ENCODE measurements at regions not wholly inside any gene's neighbourhood (a gene's known extent, or its start where the extent isn't known, plus 50 kb on each side); places are given as distances from the start of the nearest gene placed in this dataset.

DNA sequence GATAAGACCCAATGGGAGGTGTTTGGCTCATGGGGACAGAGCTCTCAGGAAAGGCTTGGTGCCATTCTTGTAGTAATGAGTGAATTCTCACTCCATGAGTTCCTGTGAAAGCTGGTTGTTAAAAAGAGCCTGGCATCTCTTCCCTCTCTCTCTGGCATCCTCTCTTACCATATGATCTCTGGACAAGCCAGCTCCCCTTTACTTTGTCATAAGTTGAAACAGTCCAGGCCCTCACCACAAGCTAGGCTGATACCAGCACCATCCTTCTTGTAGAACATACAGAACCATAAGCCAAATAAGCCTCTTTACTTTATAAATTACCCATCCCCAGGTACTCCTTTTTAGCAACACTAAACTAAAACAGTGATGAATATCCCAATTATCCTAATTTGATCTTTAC lies 166.9 kb upstream of the TMC3 start:
- Histone ChIP-seq H4K20me1 (ENCODE audit: insufficient read depth, low read length, poor library complexity, severe bottlenecking) (no peaks in the 10 kb centered on the region), H3K4me1 (ENCODE audit: insufficient read depth, low read length, poor library complexity, severe bottlenecking) (no peaks in the 10 kb centered on the region), H2AFZ (ENCODE audit: low read length) (no peak overlapping the region), H3K9me2 (replicated peaks; ENCODE audit: low read depth, low read length) (no peaks in the 10 kb centered on the region), H3K36me3 (ENCODE audit: insufficient read depth, low read length) (no peaks in the 10 kb centered on the region), H3K9ac (ENCODE audit: low read depth, low read length, poor library complexity, severe bottlenecking) (no peak overlapping the region), H3K27me3 (ENCODE audit: insufficient read depth, low read length, poor library complexity, severe bottlenecking) (no peaks in the 10 kb centered on the region), H3K4me2 (ENCODE audit: low read depth, low read length, poor library complexity, severe bottlenecking) (no peak overlapping the region), H3K9me3 (ENCODE audit: insufficient read depth, low read depth, low read length) (no peaks in the 10 kb centered on the region), H3K79me2 (ENCODE audit: insufficient read depth, low read length) (no peaks in the 10 kb centered on the region), H3F3A (ENCODE audit: low read depth) (no peaks in the 10 kb centered on the region), H3K4me3 (ENCODE audit: low read length, poor library complexity, severe bottlenecking) (no peak overlapping the region)
- no peak for TF ChIP-seq EZH2phosphoT487 (IDR thresholded peaks at IDR 0.05; ENCODE audit: borderline replicate concordance)
- TF ChIP-seq, protein P1, sequence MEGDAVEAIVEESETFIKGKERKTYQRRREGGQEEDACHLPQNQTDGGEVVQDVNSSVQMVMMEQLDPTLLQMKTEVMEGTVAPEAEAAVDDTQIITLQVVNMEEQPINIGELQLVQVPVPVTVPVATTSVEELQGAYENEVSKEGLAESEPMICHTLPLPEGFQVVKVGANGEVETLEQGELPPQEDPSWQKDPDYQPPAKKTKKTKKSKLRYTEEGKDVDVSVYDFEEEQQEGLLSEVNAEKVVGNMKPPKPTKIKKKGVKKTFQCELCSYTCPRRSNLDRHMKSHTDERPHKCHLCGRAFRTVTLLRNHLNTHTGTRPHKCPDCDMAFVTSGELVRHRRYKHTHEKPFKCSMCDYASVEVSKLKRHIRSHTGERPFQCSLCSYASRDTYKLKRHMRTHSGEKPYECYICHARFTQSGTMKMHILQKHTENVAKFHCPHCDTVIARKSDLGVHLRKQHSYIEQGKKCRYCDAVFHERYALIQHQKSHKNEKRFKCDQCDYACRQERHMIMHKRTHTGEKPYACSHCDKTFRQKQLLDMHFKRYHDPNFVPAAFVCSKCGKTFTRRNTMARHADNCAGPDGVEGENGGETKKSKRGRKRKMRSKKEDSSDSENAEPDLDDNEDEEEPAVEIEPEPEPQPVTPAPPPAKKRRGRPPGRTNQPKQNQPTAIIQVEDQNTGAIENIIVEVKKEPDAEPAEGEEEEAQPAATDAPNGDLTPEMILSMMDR (conservative IDR thresholded peaks at IDR 0.05; ENCODE audit: low read length): no peak

DNA sequence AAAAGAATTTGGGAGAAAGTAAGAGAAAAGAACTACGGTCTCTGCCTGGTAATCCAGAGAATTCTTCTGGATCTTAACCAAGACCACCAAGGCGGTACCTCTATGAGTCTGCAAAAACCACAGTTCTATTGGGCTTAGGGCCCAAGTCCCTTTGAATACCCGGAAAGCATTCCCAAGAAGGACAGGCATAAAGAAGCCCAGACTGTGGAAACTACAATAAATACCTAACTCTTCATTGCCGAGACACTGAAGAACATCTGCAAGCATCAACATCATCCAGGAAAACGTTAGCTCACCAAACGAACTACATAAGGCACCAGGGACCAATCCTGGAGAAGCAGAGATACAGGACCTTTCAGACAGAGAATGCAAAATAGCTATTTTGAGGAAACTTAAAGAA lies 162.3 kb upstream of the TMC3 start:
- Histone ChIP-seq H3K9ac (ENCODE audit: low read depth, low read length, poor library complexity, severe bottlenecking) (no peak overlapping the region), H3K4me1 (ENCODE audit: insufficient read depth, low read length, poor library complexity, severe bottlenecking) (no peaks in the 10 kb centered on the region), H3K9me2 (replicated peaks; ENCODE audit: low read depth, low read length) (no peaks in the 10 kb centered on the region), H3K79me2 (ENCODE audit: insufficient read depth, low read length) (no peaks in the 10 kb centered on the region), H3K4me2 (ENCODE audit: low read depth, low read length, poor library complexity, severe bottlenecking) (no peak overlapping the region), H4K20me1 (ENCODE audit: insufficient read depth, low read length, poor library complexity, severe bottlenecking) (no peaks in the 10 kb centered on the region), H3K27me3 (ENCODE audit: insufficient read depth, low read length, poor library complexity, severe bottlenecking) (no peaks in the 10 kb centered on the region), H3K36me3 (ENCODE audit: insufficient read depth, low read length) (no peaks in the 10 kb centered on the region), H3F3A (ENCODE audit: low read depth) (no peaks in the 10 kb centered on the region), H2AFZ (ENCODE audit: low read length) (no peak overlapping the region), H3K4me3 (ENCODE audit: low read length, poor library complexity, severe bottlenecking) (no peak overlapping the region), H3K9me3 (ENCODE audit: insufficient read depth, low read depth, low read length) (no peaks in the 10 kb centered on the region)
- TF ChIP-seq, protein P1 (conservative IDR thresholded peaks at IDR 0.05; ENCODE audit: low read length): no peak
- TF ChIP-seq EZH2phosphoT487 (IDR thresholded peaks at IDR 0.05; ENCODE audit: borderline replicate concordance): no peak

DNA sequence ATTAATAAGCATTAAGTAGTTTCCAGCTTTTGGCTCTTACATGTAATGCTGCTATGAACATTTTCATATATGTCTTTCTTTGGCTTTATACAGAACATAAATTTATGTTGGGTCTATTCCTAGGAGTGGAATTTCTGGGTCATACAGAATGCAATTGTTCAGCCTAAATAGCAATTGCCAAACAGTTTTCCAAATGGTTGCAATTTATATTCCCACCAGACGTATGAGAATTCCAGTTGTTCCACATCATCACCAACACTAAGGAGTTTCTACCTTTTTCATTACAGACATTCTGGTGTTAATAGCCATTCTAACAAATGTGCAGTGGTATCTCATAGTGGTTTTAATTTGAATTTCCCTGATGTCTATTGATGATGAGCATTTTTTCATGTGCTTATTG lies 160.1 kb upstream of the TMC3 start:
- Histone ChIP-seq H3K9ac (ENCODE audit: low read depth, low read length, poor library complexity, severe bottlenecking) (no peak overlapping the region), H3K36me3 (ENCODE audit: insufficient read depth, low read length) (no peaks in the 10 kb centered on the region), H3K4me2 (ENCODE audit: low read depth, low read length, poor library complexity, severe bottlenecking) (no peak overlapping the region), H3K27me3 (ENCODE audit: insufficient read depth, low read length, poor library complexity, severe bottlenecking) (no peaks in the 10 kb centered on the region), H3K79me2 (ENCODE audit: insufficient read depth, low read length) (no peaks in the 10 kb centered on the region), H2AFZ (ENCODE audit: low read length) (no peak overlapping the region), H3K9me2 (replicated peaks; ENCODE audit: low read depth, low read length) (no peaks in the 10 kb centered on the region), H4K20me1 (ENCODE audit: insufficient read depth, low read length, poor library complexity, severe bottlenecking) (no peaks in the 10 kb centered on the region), H3K9me3 (ENCODE audit: insufficient read depth, low read depth, low read length) (no peaks in the 10 kb centered on the region), H3K4me3 (ENCODE audit: low read length, poor library complexity, severe bottlenecking) (no peak overlapping the region), H3K4me1 (ENCODE audit: insufficient read depth, low read length, poor library complexity, severe bottlenecking) (no peaks in the 10 kb centered on the region), H3F3A (ENCODE audit: low read depth) (no peaks in the 10 kb centered on the region)
- TF ChIP-seq, protein P1 (conservative IDR thresholded peaks at IDR 0.05; ENCODE audit: low read length): no peak
- no peak for TF ChIP-seq EZH2phosphoT487 (IDR thresholded peaks at IDR 0.05; ENCODE audit: borderline replicate concordance)

Measured in Loucy (cell line).